CD8-positive, alpha-beta memory T cell (primary cell): ENCODE measurements at regions not wholly inside any gene's neighbourhood (a gene's known extent, or its start where the extent isn't known, plus 50 kb on each side); places are given as distances from the start of the nearest gene placed in this dataset.

ENCODE experiments used
- CTCF ChIA-PET: fragments of 350-600 bp; sonication (Branson Sonifier 250); formaldehyde crosslinking; loops from one replicate; lab custom pipeline; 2021; ENCODE audit warnings: antibody characterized with exemption; lab: Charles Lee
- POLR2A ChIA-PET: fragments of 350-600 bp; sonication (Branson Sonifier 250); formaldehyde crosslinking; loops from one replicate; lab custom pipeline; 2021; ENCODE audit warnings: antibody characterized with exemption; lab: Charles Lee
- DNase-seq, 5 donors: peaks; one replicate each; pipeline versions ENCODE4 v3.0.0 to v3.0.0-alpha.2; 2020 to 2022; ENCODE audit warnings: mixed read lengths in 1 of 5
- H3K27ac ChIP-seq: one replicate; pipeline ENCODE4 v1.7.0; 2013; ENCODE audit warnings: low read depth, mild to moderate bottlenecking, low read length, moderate library complexity
- H3K27me3 ChIP-seq: 2 replicates; pipeline ENCODE4 v1.7.0; 2013; ENCODE audit warnings: low read length, mild to moderate bottlenecking; ENCODE audit not compliant: insufficient read depth, poor library complexity, severe bottlenecking
- H3K36me3 ChIP-seq: 2 replicates; pipeline ENCODE4 v1.7.0; 2013; ENCODE audit warnings: mild to moderate bottlenecking, low read length, moderate library complexity; ENCODE audit not compliant: insufficient read depth
- H3K4me1 ChIP-seq: 2 replicates; pipeline ENCODE4 v1.7.0; 2013; ENCODE audit warnings: mild to moderate bottlenecking, low read length, moderate library complexity; ENCODE audit not compliant: insufficient read depth
- H3K4me3 ChIP-seq: 2 replicates; pipeline ENCODE4 v1.7.0; 2013; ENCODE audit warnings: mild to moderate bottlenecking, low read length
- H3K9me3 ChIP-seq: 2 replicates; pipeline ENCODE4 v1.7.0; 2013; ENCODE audit warnings: mild to moderate bottlenecking, low read length
- H3K27ac Mint-ChIP-seq, 8 donors: one replicate each; pipeline ENCODE4 v1.8.0; 2020 to 2021; ENCODE audit warnings: mixed read lengths in 8 of 8, mild to moderate bottlenecking in 6 of 8, inconsistent platforms in 3 of 8, moderate library complexity in 3 of 8
- H3K27me3 Mint-ChIP-seq, 2 donors: one replicate each; pipeline ENCODE4 v1.8.0; 2020 to 2021; ENCODE audit warnings: mixed read lengths in 2 of 2, mild to moderate bottlenecking in 1 of 2, moderate library complexity in 1 of 2
- H3K36me3 Mint-ChIP-seq, 3 donors: one replicate each; pipeline ENCODE4 v1.8.0; 2020 to 2021; ENCODE audit warnings: mixed read lengths in 3 of 3, inconsistent platforms in 1 of 3, mild to moderate bottlenecking in 1 of 3
- H3K4me1 Mint-ChIP-seq, 3 donors: one replicate each; pipeline ENCODE4 v1.8.0; 2020 to 2021; ENCODE audit warnings: mixed read lengths in 3 of 3, inconsistent platforms in 1 of 3, mild to moderate bottlenecking in 1 of 3
- H3K4me3 Mint-ChIP-seq, 7 donors: one replicate each; pipeline ENCODE4 v1.8.0; 2020 to 2021; ENCODE audit warnings: mixed read lengths in 7 of 7, mild to moderate bottlenecking in 6 of 7, moderate library complexity in 4 of 7, inconsistent platforms in 2 of 7
- H3K9me3 Mint-ChIP-seq, 5 donors: one replicate each; pipeline ENCODE4 v1.8.0; 2020 to 2022; ENCODE audit warnings: mixed read lengths in 5 of 5, mild to moderate bottlenecking in 3 of 5, moderate library complexity in 2 of 5, inconsistent platforms in 1 of 5

GRCh38 chr3:153320585-153321128 lies 158.6 kb downstream of the RAP2B start:
- Histone ChIP-seq H3K4me3 (no peak overlapping the region), H3K36me3 (no peaks in the 10 kb centered on the region), H3K27me3 (peaks cover 4% of the 10 kb centered on the region), H3K27ac (no peak overlapping the region), H3K4me1 (no peaks in the 10 kb centered on the region), H3K9me3 (no peaks in the 10 kb centered on the region)
- Mint-ChIP-seq H3K27me3 (no peaks in the 10 kb centered on the region), H3K9me3 (no peaks in the 10 kb centered on the region), H3K4me1 (peaks cover 7 to 14% (median 8%) of the 10 kb centered on the region in 3 donors), H3K36me3 (peaks cover 0 to 6% (median 2%) of the 10 kb centered on the region in 3 donors), H3K27ac (no peak overlapping the region), H3K4me3 (peak overlapping the region in 1 of 7 donors; percentile 60)
- ChIA-PET CTCF (interaction anchor here (1.3 kb wide), 1 partner anchor 111 kb away, joined by 3 read pairs; no protein-coding TSS in a partner anchor), POLR2A (interaction anchor here (0.6 kb wide), 1 partner anchor 343 kb away, joined by 4 read pairs; no protein-coding TSS in a partner anchor)
- DNase-seq: no peak

- CTCF ChIA-PET: no interaction called here
- H3K27ac Mint-ChIP-seq: no peak overlapping the region
- Histone ChIP-seq H3K9me3 (no peaks in the 10 kb centered on the region), H3K4me1 (no peaks in the 10 kb centered on the region), H3K27me3 (no peaks in the 10 kb centered on the region), H3K36me3 (no peaks in the 10 kb centered on the region), H3K4me3 (no peak overlapping the region), H3K27ac (no peak overlapping the region)
- H3K4me3 Mint-ChIP-seq: no peak overlapping the region
- H3K4me1 Mint-ChIP-seq: peaks cover 4 to 6% (median 5%) of the 10 kb centered on the region in 3 donors
- H3K36me3 Mint-ChIP-seq: peaks cover 0 to 10% (median 4%) of the 10 kb centered on the region in 3 donors
- no peaks in the 10 kb centered on the region for H3K27me3 Mint-ChIP-seq
- POLR2A ChIA-PET: no interaction called here
- DNase-seq: no peak
- H3K9me3 Mint-ChIP-seq: peaks cover 0 to 1% (median 0%) of the 10 kb centered on the region in 5 donors
Measured at GRCh38 chr3:153328690-153329089, 166.7 kb downstream of the RAP2B start.

GRCh38 chr3:153330901-153331300 lies 168.9 kb downstream of the RAP2B start:
- DNase-seq: no peak
- no peak overlapping the region for H3K4me3 Mint-ChIP-seq
- Histone ChIP-seq H3K27ac (no peak overlapping the region), H3K27me3 (no peaks in the 10 kb centered on the region), H3K4me3 (no peak overlapping the region), H3K4me1 (no peaks in the 10 kb centered on the region), H3K9me3 (no peaks in the 10 kb centered on the region), H3K36me3 (no peaks in the 10 kb centered on the region)
- peaks cover 0 to 1% (median 0%) of the 10 kb centered on the region in 5 donors for H3K9me3 Mint-ChIP-seq
- H3K27me3 Mint-ChIP-seq: no peaks in the 10 kb centered on the region
- no peak overlapping the region for H3K27ac Mint-ChIP-seq
- peaks cover 0 to 4% (median 4%) of the 10 kb centered on the region in 3 donors for H3K36me3 Mint-ChIP-seq
- CTCF ChIA-PET: interaction anchor here (0.9 kb wide), 1 partner anchor 40 kb away, joined by 3 read pairs; no protein-coding TSS in a partner anchor
- peaks cover 4 to 6% (median 5%) of the 10 kb centered on the region in 3 donors for H3K4me1 Mint-ChIP-seq
- POLR2A ChIA-PET: interaction anchor here (0.6 kb wide), 1 partner anchor 29 kb away, joined by 5 read pairs; no protein-coding TSS in a partner anchor

- Mint-ChIP-seq H3K36me3 (peaks cover 0 to 4% (median 0%) of the 10 kb centered on the region in 3 donors), H3K9me3 (no peaks in the 10 kb centered on the region), H3K27me3 (no peaks in the 10 kb centered on the region), H3K27ac (no peak overlapping the region), H3K4me3 (no peak overlapping the region), H3K4me1 (peaks cover 4 to 6% (median 5%) of the 10 kb centered on the region in 3 donors)
- Histone ChIP-seq H3K9me3 (no peaks in the 10 kb centered on the region), H3K27me3 (no peaks in the 10 kb centered on the region), H3K36me3 (no peaks in the 10 kb centered on the region), H3K4me1 (no peaks in the 10 kb centered on the region), H3K27ac (no peak overlapping the region), H3K4me3 (no peak overlapping the region)
- CTCF ChIA-PET: no interaction called here
- POLR2A ChIA-PET: no interaction called here
- no peak for DNase-seq
Measured at GRCh38 chr3:153331676-153332075, 169.7 kb downstream of the RAP2B start.

GRCh38 chr3:153334558-153334957 lies 172.5 kb downstream of the RAP2B start:
- no peak for DNase-seq
- no peak overlapping the region for H3K4me3 ChIP-seq
- no peaks in the 10 kb centered on the region for H3K4me1 ChIP-seq
- Mint-ChIP-seq H3K4me3 (no peak overlapping the region), H3K4me1 (peaks cover 4 to 6% (median 5%) of the 10 kb centered on the region in 3 donors), H3K36me3 (peaks cover 0 to 4% (median 0%) of the 10 kb centered on the region in 3 donors), H3K9me3 (no peaks in the 10 kb centered on the region), H3K27ac (no peak overlapping the region), H3K27me3 (no peaks in the 10 kb centered on the region)
- H3K36me3 ChIP-seq: no peaks in the 10 kb centered on the region
- H3K9me3 ChIP-seq: no peaks in the 10 kb centered on the region
- H3K27ac ChIP-seq: no peak overlapping the region
- no peaks in the 10 kb centered on the region for H3K27me3 ChIP-seq
- POLR2A ChIA-PET: no interaction called here
- CTCF ChIA-PET: no interaction called here

GRCh38 chr3:153337369-153337768 lies 175.3 kb downstream of the RAP2B start:
- no peak overlapping the region for H3K27ac Mint-ChIP-seq
- no peak overlapping the region for H3K27ac ChIP-seq
- no peaks in the 10 kb centered on the region for H3K9me3 ChIP-seq
- H3K27me3 Mint-ChIP-seq: no peaks in the 10 kb centered on the region
- no peak for DNase-seq
- peaks cover 4 to 5% (median 4%) of the 10 kb centered on the region in 3 donors for H3K4me1 Mint-ChIP-seq
- ChIA-PET POLR2A (interaction anchor here (0.5 kb wide), 1 partner anchor 174 kb away, joined by 9 read pairs; no protein-coding TSS in a partner anchor), CTCF (no interaction called here)
- H3K27me3 ChIP-seq: no peaks in the 10 kb centered on the region
- peaks cover 0 to 6% (median 0%) of the 10 kb centered on the region in 5 donors for H3K9me3 Mint-ChIP-seq
- no peaks in the 10 kb centered on the region for H3K36me3 ChIP-seq
- peaks cover 0 to 15% (median 0%) of the 10 kb centered on the region in 3 donors for H3K36me3 Mint-ChIP-seq
- no peaks in the 10 kb centered on the region for H3K4me1 ChIP-seq
- no peak overlapping the region for H3K4me3 Mint-ChIP-seq
- no peak overlapping the region for H3K4me3 ChIP-seq

GRCh38 chr3:153338487-153338886 lies 176.5 kb downstream of the RAP2B start:
- POLR2A ChIA-PET: no interaction called here
- no peaks in the 10 kb centered on the region for H3K4me1 Mint-ChIP-seq
- Histone ChIP-seq H3K4me1 (no peaks in the 10 kb centered on the region), H3K27me3 (no peaks in the 10 kb centered on the region), H3K4me3 (no peak overlapping the region), H3K9me3 (no peaks in the 10 kb centered on the region), H3K36me3 (no peaks in the 10 kb centered on the region), H3K27ac (no peak overlapping the region)
- peaks cover 0 to 15% (median 0%) of the 10 kb centered on the region in 3 donors for H3K36me3 Mint-ChIP-seq
- no peaks in the 10 kb centered on the region for H3K27me3 Mint-ChIP-seq
- CTCF ChIA-PET: no interaction called here
- peak overlapping the region in 1 of 8 donors; percentile 58 for H3K27ac Mint-ChIP-seq
- DNase-seq: no peak
- H3K9me3 Mint-ChIP-seq: peaks cover 0 to 6% (median 0%) of the 10 kb centered on the region in 5 donors
- no peak overlapping the region for H3K4me3 Mint-ChIP-seq

GRCh38 chr3:153339065-153339464 lies 177.0 kb downstream of the RAP2B start:
- Histone ChIP-seq H3K9me3 (no peaks in the 10 kb centered on the region), H3K27ac (no peak overlapping the region), H3K36me3 (no peaks in the 10 kb centered on the region), H3K27me3 (no peaks in the 10 kb centered on the region), H3K4me3 (no peak overlapping the region), H3K4me1 (no peaks in the 10 kb centered on the region)
- CTCF ChIA-PET: no interaction called here
- Mint-ChIP-seq H3K4me1 (no peaks in the 10 kb centered on the region), H3K9me3 (peaks cover 0 to 6% (median 0%) of the 10 kb centered on the region in 5 donors), H3K27me3 (no peaks in the 10 kb centered on the region), H3K27ac (no peak overlapping the region), H3K36me3 (peaks cover 0 to 15% (median 0%) of the 10 kb centered on the region in 3 donors), H3K4me3 (no peak overlapping the region)
- POLR2A ChIA-PET: no interaction called here
- no peak for DNase-seq
